HG03175 (cell line): ENCODE measurements at regions not wholly inside any gene's neighbourhood (a gene's known extent, or its start where the extent isn't known, plus 50 kb on each side); places are given as distances from the start of the nearest gene placed in this dataset.

Experiments
- ATAC-seq: cut with Tn5 transposase; IDR thresholded peaks from one replicate; pipeline ENCODE4 v1.9.1; 2021; ENCODE audit warnings: mild to moderate bottlenecking, moderate library complexity; ENCODE audit not compliant: unreplicated experiment

- no peak for ATAC-seq
Measured at GRCh38 chr3:189455009-189455408, 176.2 kb upstream of the TP63 start.

- no peak for ATAC-seq
Measured at GRCh38 chr3:189455641-189456417, 175.4 kb upstream of the TP63 start.

DNA sequence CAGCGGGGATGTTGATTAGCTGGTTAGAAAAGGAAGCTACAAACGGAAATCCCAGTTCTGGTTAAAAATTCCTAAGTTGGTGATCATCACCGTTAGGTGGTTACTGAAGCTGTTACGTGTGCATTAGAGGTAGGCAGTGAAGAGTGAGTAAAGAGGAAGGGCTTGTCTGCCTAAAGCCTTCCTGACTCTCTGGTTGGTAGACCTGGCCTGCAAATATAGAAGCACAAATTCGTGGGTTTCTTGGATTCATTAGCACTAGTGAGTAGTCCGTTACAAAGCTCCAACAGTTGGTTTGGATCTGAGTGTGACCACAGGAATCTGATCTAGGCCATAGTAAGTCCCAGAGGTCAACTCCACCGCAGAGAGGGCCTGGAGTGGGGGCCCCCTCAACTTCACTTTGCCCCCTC is 174.0 kb upstream of the TP63 start:
- ATAC-seq, result no peak

- ATAC-seq, result no peak
Measured at GRCh38 chr3:189457631-189458412, 173.4 kb upstream of the TP63 start.

GRCh38 chr3:189458528-189458927 is 172.7 kb upstream of the TP63 start:
- no peak for ATAC-seq

DNA sequence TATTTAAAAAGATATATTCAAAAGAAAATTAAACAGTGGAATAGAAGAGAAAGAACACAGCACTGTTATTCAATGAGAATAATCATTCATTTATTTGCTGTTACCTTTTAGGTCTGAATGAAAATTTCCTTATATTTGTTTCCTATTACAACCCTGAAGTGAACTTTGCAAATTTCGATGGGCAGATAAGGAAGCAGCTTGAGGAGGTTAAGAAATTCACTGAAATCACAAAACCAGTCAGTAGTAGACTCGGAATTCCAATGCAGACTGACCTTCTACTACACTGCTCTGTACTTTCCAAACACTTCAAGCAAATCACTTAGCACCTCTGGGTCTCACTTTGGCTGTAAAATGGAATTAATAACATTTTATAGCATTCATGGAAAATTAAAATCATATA is 172.0 kb upstream of the TP63 start:
- no peak for ATAC-seq

DNA sequence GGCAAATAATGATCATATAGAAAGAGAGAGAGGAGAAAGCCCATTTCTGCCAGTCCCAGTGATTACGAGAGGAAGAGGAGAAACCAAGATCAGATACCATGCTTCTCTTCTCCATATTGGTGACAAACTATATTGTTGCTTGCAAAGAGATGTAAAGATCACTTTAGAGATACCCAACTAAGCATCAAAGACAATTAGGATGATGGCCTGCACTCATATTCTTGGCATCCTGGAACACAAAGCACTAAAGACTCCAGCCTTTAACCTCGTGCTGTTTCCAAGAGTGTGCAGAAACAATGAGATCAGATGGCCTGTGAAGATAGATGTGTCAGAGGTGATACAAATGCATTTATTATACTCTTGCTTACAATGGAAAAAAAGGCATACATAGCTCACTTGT is 170.7 kb upstream of the TP63 start:
- no peak for ATAC-seq

- ATAC-seq, result no peak
Measured at GRCh38 chr3:189464799-189465198, 166.4 kb upstream of the TP63 start.

GRCh38 chr3:189466004-189466403 is 165.2 kb upstream of the TP63 start:
- no peak for ATAC-seq

DNA sequence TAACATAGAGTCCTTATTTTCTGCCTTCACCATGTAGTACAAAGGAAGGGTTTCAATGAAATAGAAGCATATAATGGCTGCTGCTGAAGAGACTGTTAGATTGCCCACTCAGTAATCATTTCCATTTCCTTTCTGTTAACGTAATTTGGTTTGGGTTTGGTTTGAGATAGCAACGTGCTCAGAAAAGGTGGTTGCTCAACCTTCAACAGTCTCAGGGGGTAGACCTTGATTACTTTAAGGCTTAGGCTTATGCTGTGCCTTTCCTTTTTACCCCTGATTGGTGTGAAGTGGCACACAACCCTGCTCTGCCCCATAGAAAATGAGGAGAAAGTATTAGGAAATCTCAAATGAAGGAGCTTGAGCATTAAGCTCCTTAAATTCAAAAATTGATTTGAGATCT is 163.7 kb upstream of the TP63 start:
- ATAC-seq, result no peak

DNA sequence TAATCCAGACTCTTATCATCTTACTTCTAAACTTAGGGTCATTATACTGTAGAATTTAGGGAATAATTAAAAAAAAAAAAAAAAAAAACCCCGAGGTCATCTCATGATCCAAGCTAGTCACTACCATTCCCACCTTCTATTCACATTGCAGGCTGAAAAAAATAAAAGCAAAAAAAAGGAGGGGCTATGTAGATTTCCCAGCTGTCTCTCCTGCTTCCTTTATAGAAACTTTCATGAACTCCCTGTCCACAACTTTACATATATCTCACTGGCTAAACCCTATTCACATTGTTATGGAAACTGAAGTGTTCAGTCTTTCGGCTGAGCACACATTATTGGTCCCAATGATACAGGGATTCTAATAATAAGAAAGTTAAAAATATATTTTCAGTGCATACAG is 156.2 kb upstream of the TP63 start:
- no peak for ATAC-seq

- ATAC-seq, result no peak
Measured at GRCh38 chr3:189477614-189478013, 153.6 kb upstream of the TP63 start.

DNA sequence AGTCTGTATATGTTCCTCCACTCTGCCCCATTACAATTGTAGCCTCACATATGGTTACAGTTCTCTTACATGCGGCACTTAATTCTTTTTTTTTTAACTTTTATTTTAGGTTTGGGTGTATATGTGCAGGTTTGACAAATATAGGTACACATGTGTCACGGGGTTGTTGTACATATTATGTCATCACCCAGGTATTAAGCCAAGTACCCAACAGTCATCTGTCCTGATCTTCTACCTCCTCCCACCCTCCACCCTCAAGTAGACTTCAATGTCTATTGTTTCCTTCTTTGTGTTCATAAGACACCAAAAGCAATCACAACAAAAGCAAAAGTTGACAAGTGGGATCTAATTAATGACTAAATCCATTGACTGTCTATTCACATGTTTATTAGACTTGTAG is 144.6 kb upstream of the TP63 start:
- no peak for ATAC-seq

- ATAC-seq, result no peak
Measured at GRCh38 chr3:189488241-189488767, 142.9 kb upstream of the TP63 start.

GRCh38 chr3:189490337-189490736 is 140.9 kb upstream of the TP63 start:
- ATAC-seq, result no peak

DNA sequence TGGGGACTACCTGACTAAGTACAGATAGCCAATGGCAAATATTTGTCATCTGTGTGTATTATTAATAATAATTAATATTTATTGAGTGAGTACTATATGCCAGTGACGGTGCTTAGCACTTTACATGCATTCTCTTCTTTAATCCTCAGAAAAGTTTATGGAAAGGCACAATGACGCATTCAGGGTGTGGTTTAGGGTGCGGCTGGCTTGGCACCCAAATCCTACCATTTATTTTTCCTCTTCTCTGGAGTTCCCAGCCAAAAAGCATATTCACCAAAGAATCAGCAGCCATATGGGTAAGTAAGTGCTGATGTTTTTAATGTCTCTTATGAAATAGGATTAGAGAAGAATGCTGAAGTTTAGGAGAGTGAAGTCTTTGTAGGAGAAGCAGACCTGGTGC is 140.4 kb upstream of the TP63 start:
- no peak for ATAC-seq

GRCh38 chr3:189491831-189492230 is 139.4 kb upstream of the TP63 start:
- ATAC-seq, result no peak

GRCh38 chr3:189493271-189493670 is 137.9 kb upstream of the TP63 start:
- ATAC-seq, result no peak

- no peak for ATAC-seq
Measured at GRCh38 chr3:189494632-189495031, 136.6 kb upstream of the TP63 start.

DNA sequence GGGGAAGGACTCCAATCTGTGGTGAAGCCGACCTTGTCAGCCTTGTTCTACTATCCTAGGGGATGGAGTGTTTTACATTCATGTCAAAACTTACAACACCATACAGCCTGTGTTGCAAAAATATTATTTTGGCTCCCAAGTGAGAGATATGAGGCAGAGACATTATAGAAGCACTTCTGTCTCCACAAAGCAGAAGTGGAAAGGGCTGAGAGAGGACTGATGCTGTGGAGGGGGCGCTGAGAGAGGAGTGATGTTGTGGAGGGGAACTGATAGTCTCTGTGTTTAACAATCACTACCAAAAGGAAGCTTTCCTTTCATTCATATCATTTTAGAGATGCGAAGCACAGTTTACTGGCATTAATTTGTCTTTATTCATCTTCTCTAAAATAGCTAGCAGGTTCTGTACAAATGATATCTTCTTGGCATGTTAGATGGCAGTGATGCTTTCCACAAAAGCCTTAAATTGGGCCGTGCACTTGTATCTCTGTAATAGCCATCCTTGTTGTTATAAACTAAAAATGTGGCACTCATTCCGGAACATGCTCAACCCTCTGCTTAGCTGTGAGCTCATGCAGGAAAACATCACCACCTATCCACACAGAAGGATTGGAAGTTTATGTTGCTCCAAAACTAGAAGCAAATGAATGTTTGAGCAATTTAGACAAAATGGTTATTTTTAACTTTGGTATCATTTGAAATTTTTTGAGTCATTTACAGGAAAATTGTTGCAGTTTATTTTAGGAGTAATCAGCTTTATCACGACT is 134.6 kb upstream of the TP63 start:
- no peak for ATAC-seq

- ATAC-seq, result no peak
Measured at GRCh38 chr3:189498995-189499704, 132.0 kb upstream of the TP63 start.
